NCI-H526 treated with DMSO at 0.1 percent for 48 hours (cell line): ENCODE measurements at regions not wholly inside any gene's neighbourhood (a gene's known extent, or its start where the extent isn't known, plus 50 kb on each side); places are given as distances from the start of the nearest gene placed in this dataset.

Experiments
- DNase-seq: peaks from one replicate; lab custom pipeline; 2025; lab: John Stamatoyannopoulos, UW

DNA sequence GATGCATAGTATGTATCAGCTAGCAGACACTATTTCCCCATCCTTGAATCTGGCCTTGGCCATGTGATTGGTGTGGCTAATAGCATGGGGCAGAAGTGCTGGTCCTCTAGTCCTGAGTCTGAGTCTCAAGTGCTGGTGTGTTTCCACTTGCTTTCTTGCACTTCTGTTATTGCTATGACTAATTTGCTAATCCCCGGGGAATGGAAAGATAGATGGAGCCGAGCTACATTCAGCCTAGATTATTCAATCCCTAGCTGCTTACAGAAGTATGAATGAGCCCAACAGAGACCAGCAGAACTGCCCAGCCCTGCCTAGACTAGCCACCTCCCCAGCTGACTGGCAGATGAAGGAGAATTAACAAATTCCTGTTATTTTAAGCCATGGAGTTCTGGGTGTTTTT lies 53.2 kb upstream of the SYPL1 start:
- DNase-seq, result no peak

DNA sequence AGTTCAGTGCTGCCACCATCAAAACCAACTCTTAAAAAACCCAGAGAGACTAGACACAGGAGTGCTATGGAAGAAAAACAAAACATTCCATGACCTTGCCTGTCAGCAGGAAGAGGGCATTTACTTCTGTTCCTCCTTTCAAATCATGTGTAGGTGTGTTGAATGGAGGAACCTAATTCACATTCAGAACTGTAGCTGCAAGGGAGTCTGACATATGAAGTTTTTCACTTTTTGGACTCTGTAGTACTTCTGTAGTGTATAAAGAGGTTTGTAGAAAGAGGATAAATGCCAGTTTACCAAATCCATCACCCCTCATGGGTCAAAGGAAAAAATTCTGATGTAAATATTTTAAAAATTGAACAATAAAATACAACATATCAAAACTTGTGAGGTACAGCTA lies 51.1 kb upstream of the SYPL1 start:
- DNase-seq, result no peak
